ENCODE measurements at regions not wholly inside any gene's neighbourhood (a gene's known extent, or its start where the extent isn't known, plus 50 kb on each side); places are given as distances from the start of the nearest gene placed in this dataset.

- TF ChIP-seq, protein P1, sequence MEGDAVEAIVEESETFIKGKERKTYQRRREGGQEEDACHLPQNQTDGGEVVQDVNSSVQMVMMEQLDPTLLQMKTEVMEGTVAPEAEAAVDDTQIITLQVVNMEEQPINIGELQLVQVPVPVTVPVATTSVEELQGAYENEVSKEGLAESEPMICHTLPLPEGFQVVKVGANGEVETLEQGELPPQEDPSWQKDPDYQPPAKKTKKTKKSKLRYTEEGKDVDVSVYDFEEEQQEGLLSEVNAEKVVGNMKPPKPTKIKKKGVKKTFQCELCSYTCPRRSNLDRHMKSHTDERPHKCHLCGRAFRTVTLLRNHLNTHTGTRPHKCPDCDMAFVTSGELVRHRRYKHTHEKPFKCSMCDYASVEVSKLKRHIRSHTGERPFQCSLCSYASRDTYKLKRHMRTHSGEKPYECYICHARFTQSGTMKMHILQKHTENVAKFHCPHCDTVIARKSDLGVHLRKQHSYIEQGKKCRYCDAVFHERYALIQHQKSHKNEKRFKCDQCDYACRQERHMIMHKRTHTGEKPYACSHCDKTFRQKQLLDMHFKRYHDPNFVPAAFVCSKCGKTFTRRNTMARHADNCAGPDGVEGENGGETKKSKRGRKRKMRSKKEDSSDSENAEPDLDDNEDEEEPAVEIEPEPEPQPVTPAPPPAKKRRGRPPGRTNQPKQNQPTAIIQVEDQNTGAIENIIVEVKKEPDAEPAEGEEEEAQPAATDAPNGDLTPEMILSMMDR (IDR thresholded peaks at IDR 0.05; ENCODE audit: low read depth, low read length, missing control alignments): no peak
- no peak for DNase-seq (ENCODE audit: extremely low read depth, low read depth)
- H3K4me3 ChIP-seq (replicated peaks; ENCODE audit: low read depth, low read length): no peak overlapping the region
Measured at GRCh38 chr2:22027345-22028005, 903.7 kb downstream of the TDRD15 start.

DNA sequence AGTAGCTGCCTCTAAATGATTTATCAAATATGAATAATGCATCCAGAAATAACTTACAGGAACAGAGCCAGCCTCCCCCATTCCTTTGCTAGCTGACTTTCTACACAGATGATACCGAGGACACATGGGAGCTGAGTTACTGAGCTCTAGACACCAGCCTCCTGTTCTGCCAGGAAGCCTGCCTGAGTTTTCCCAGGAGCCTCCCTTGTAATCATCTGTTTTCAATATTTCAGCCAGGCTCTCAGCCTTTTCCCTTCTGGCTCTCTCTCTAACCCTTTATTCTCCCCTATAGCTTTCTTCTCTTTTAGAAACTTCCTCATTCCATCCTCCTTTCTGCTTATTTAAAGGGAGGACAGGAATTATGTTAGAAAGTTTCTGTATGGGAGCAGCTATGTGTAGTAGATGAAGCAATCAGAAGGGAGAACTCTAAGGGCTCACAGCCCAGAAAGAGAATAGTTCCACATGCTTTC, 911.6 kb downstream of the TDRD15 start:
- H3K4me3 ChIP-seq (replicated peaks; ENCODE audit: low read depth, low read length): no peak overlapping the region
- TF ChIP-seq, protein P1 (IDR thresholded peaks at IDR 0.05; ENCODE audit: low read depth, low read length, missing control alignments): no peak
- DNase-seq (ENCODE audit: extremely low read depth, low read depth): no peak

GRCh38 chr2:22037274-22037673, 913.5 kb downstream of the TDRD15 start:
- TF ChIP-seq, protein P1 (IDR thresholded peaks at IDR 0.05; ENCODE audit: low read depth, low read length, missing control alignments): no peak
- H3K4me3 ChIP-seq (replicated peaks; ENCODE audit: low read depth, low read length): no peak overlapping the region
- DNase-seq (ENCODE audit: extremely low read depth, low read depth): no peak

DNA sequence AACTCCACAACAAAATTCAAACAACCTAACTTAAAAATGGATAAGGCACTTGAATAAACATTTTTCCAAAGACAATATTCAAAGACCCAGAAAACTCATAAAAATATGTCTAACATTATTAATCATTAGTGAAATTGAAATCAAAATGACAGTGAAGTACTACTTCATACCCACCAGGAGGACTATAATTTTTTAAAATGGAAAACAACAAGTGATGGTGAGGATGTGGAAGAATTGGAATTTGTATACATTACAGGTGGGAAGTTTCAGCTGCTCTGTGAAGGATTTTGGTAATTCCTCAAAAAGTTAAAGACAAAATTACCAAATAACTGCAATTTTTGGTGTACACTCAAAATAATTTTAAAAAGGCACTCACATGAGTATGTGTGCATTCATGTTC, 920.0 kb downstream of the TDRD15 start:
- TF ChIP-seq, protein P1 (IDR thresholded peaks at IDR 0.05; ENCODE audit: low read depth, low read length, missing control alignments): no peak

GRCh38 chr2:22055784-22056620, 932.2 kb downstream of the TDRD15 start:
- H3K4me3 ChIP-seq (replicated peaks; ENCODE audit: low read depth, low read length): no peak overlapping the region
- no peak for DNase-seq (ENCODE audit: extremely low read depth, low read depth)
- TF ChIP-seq, protein P1 (IDR thresholded peaks at IDR 0.05; ENCODE audit: low read depth, low read length, missing control alignments): no peak

More for the DNA sequence above, 920.0 kb downstream of the TDRD15 start:
- no peak overlapping the region for H3K4me3 ChIP-seq (replicated peaks; ENCODE audit: low read depth, low read length)
- no peak for DNase-seq (ENCODE audit: extremely low read depth, low read depth)

- H3K4me3 ChIP-seq (replicated peaks; ENCODE audit: low read depth, low read length): no peak overlapping the region
- no peak for DNase-seq (ENCODE audit: extremely low read depth, low read depth)
- TF ChIP-seq, protein P1 (IDR thresholded peaks at IDR 0.05; ENCODE audit: low read depth, low read length, missing control alignments): no peak
Measured at GRCh38 chr2:22056621-22057132, 932.9 kb downstream of the TDRD15 start.

All from HFF-Myc (cell line).